ENCODE measurements at regions not wholly inside any gene's neighbourhood (a gene's known extent, or its start where the extent isn't known, plus 50 kb on each side); places are given as distances from the start of the nearest gene placed in this dataset.

- no peak for TF ChIP-seq POLR2A (IDR thresholded peaks at IDR 0.05)
- no peak for TF ChIP-seq CTCF (IDR thresholded peaks at IDR 0.05)
These were observed 154.7 kb upstream of the ZNF536 start for GRCh38 chr19:30217461-30217860.

Data from upper lobe of left lung (tissue), 4 donors.